ENCODE measurements at regions not wholly inside any gene's neighbourhood (a gene's known extent, or its start where the extent isn't known, plus 50 kb on each side); places are given as distances from the start of the nearest gene placed in this dataset.

DNA sequence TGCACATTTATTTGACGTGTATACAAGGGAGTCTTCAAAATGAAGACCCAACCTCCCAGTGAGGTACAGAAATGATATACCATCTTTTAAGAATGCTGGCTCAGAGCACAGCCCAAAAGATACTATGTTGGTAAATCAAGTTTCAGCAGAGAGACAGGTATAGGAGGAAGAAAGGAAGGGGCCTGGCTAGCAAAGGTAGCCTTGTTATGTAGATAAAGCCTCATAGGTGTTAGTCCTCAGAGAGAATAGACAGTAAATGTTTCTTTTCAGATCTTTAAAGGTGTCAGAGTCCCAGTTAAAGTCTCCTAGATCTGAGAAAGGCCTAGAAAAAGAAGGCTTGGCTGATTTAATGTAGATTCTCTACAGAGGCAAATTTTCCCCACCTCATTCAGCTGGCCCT, 213.8 kb downstream of the SI start:
- TF ChIP-seq EZH2 (IDR thresholded peaks at IDR 0.05; ENCODE audit: borderline replicate concordance), result no peak
- TF ChIP-seq CTCF (IDR thresholded peaks at IDR 0.05; ENCODE audit: poor library complexity), result no peak

All from hepatocyte (in vitro differentiated cells).